ENCODE measurements at regions not wholly inside any gene's neighbourhood (a gene's known extent, or its start where the extent isn't known, plus 50 kb on each side); places are given as distances from the start of the nearest gene placed in this dataset.

GRCh38 chr18:53886058-53886457, 338.4 kb downstream of the MBD2 start:
- H3K4me3 ChIP-seq (ENCODE audit: low read depth, low read length): no peak overlapping the region
- TF ChIP-seq CTCF (IDR thresholded peaks at IDR 0.05; ENCODE audit: borderline replicate concordance, insufficient read depth, low read depth, low read length): no peak

GRCh38 chr18:53883771-53884170, 340.7 kb downstream of the MBD2 start:
- no peak overlapping the region for H3K4me3 ChIP-seq (ENCODE audit: low read depth, low read length)
- TF ChIP-seq CTCF (IDR thresholded peaks at IDR 0.05; ENCODE audit: borderline replicate concordance, insufficient read depth, low read depth, low read length): no peak

GRCh38 chr18:53874103-53874502, 350.4 kb downstream of the MBD2 start:
- H3K4me3 ChIP-seq (ENCODE audit: low read depth, low read length): no peak overlapping the region
- no peak for TF ChIP-seq CTCF (IDR thresholded peaks at IDR 0.05; ENCODE audit: borderline replicate concordance, insufficient read depth, low read depth, low read length)

- no peak for TF ChIP-seq CTCF (IDR thresholded peaks at IDR 0.05; ENCODE audit: borderline replicate concordance, insufficient read depth, low read depth, low read length)
- H3K4me3 ChIP-seq (ENCODE audit: low read depth, low read length): no peak overlapping the region
Measured at GRCh38 chr18:53864770-53865169, 359.7 kb downstream of the MBD2 start.

- H3K4me3 ChIP-seq (ENCODE audit: low read depth, low read length): no peak overlapping the region
- TF ChIP-seq CTCF (IDR thresholded peaks at IDR 0.05; ENCODE audit: borderline replicate concordance, insufficient read depth, low read depth, low read length): no peak
Measured at GRCh38 chr18:53862921-53863320, 361.5 kb downstream of the MBD2 start.

- no peak for TF ChIP-seq CTCF (IDR thresholded peaks at IDR 0.05; ENCODE audit: borderline replicate concordance, insufficient read depth, low read depth, low read length)
- H3K4me3 ChIP-seq (ENCODE audit: low read depth, low read length): no peak overlapping the region
Measured at GRCh38 chr18:53861185-53861584, 363.3 kb downstream of the MBD2 start.

- H3K4me3 ChIP-seq (ENCODE audit: low read depth, low read length): no peak overlapping the region
- no peak for TF ChIP-seq CTCF (IDR thresholded peaks at IDR 0.05; ENCODE audit: borderline replicate concordance, insufficient read depth, low read depth, low read length)
Measured at GRCh38 chr18:53859764-53860163, 364.7 kb downstream of the MBD2 start.
